ENCODE measurements at regions not wholly inside any gene's neighbourhood (a gene's known extent, or its start where the extent isn't known, plus 50 kb on each side); places are given as distances from the start of the nearest gene placed in this dataset.

DNA sequence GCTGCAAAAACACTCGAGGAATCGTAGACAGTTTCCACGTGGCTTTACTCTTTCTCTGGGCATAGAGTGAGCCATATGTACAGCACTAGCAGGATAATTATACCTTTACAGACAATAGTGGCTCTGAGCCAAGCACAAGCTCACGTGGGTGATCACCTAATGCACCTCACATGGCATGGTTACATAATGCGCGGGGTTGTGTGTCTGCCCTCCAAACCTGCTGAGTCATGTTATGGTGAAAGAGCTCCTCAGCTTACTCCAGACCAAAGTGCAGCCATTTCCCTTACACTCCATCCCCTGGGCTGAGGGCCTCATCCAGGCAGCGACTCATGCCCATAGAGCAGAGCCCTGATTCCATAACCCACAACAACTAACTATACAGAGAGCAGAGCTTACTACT lies 1458.4 kb upstream of the CADM2 start:
- Histone ChIP-seq H3K27ac (no peak overlapping the region), H3K27me3 (replicated peaks; ENCODE audit: insufficient read depth) (no peaks in the 10 kb centered on the region), H3K9me3 (no peaks in the 10 kb centered on the region), H3K36me3 (no peaks in the 10 kb centered on the region), H3K4me1 (replicated peaks) (no peaks in the 10 kb centered on the region), H3K4me3 (no peak overlapping the region)
- intact Hi-C loops (cut with DNase I) = no loop called here
- WGBS = 79% methylated on average over 7 of the region's 7 CpGs
- TF ChIP-seq POLR2AphosphoS5 (IDR thresholded peaks at IDR 0.05) = no peak
- no peak for TF ChIP-seq POLR2A (IDR thresholded peaks at IDR 0.05)
- TF ChIP-seq CTCF (IDR thresholded peaks at IDR 0.05) = no peak
- no peak for DNase-seq (ENCODE audit: low spot score)

DNA sequence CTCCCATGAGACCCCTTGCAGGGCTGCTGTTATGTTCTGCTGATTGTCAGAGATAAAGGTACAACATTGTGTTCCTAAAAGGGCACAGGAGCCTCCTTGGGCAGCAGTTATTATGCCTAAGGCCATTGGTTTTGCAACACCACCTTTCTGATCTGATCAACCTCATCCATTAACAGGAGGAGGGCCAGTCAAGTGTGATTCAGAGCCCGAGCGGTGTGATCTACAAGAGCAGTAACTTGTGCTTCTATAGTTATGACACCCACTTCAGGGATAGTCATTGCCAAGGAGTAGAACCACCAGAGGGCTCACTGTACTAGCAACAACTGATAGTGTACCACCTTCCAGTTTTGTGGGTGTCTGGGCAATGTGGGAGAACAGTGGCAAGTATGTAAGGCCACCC lies 1457.9 kb upstream of the CADM2 start:
- WGBS = 93% methylated on average over 2 of the region's 2 CpGs
- Histone ChIP-seq H3K36me3 (no peaks in the 10 kb centered on the region), H3K27ac (no peak overlapping the region), H3K27me3 (replicated peaks; ENCODE audit: insufficient read depth) (no peaks in the 10 kb centered on the region), H3K4me3 (no peak overlapping the region), H3K4me1 (replicated peaks) (no peaks in the 10 kb centered on the region), H3K9me3 (no peaks in the 10 kb centered on the region)
- no peak for TF ChIP-seq CTCF (IDR thresholded peaks at IDR 0.05)
- no peak for TF ChIP-seq POLR2AphosphoS5 (IDR thresholded peaks at IDR 0.05)
- no peak for TF ChIP-seq POLR2A (IDR thresholded peaks at IDR 0.05)
- intact Hi-C loops (cut with DNase I) = no loop called here
- DNase-seq (ENCODE audit: low spot score) = no peak

DNA sequence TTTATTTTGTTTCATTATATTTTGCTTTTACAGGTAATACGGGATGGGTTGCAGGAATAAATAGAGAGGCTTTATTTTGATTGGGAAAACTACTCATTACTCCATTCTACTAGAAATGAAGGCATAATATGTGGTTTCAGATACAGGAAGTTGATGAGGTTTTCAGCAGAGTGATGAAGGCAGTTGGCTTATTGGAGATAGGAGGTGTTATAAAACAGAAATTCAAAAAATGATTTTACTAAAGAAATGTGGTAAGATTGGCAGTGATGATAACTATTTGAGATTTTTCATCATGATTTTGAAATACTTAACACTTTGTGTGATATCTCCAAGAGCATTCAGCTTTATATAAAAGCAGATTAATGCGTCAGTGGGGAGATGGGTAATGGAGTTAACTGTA lies 1445.7 kb upstream of the CADM2 start:
- DNase-seq (ENCODE audit: low spot score) = no peak
- Histone ChIP-seq H3K36me3 (no peaks in the 10 kb centered on the region), H3K9me3 (no peaks in the 10 kb centered on the region), H3K4me1 (replicated peaks) (no peaks in the 10 kb centered on the region), H3K4me3 (no peak overlapping the region), H3K27me3 (replicated peaks; ENCODE audit: insufficient read depth) (no peaks in the 10 kb centered on the region), H3K27ac (no peak overlapping the region)
- no peak for TF ChIP-seq POLR2A (IDR thresholded peaks at IDR 0.05)
- TF ChIP-seq POLR2AphosphoS5 (IDR thresholded peaks at IDR 0.05) = no peak
- TF ChIP-seq CTCF (IDR thresholded peaks at IDR 0.05) = no peak
- WGBS = 92% methylated on average over 2 of the region's 2 CpGs
- intact Hi-C loops (cut with DNase I) = no loop called here

- 69% methylated on average over 3 of the region's 3 CpGs for WGBS
- TF ChIP-seq POLR2A (IDR thresholded peaks at IDR 0.05) = no peak
- DNase-seq (ENCODE audit: low spot score) = no peak
- intact Hi-C loops (cut with DNase I) = no loop called here
- H3K4me1 ChIP-seq (replicated peaks) = no peaks in the 10 kb centered on the region
- no peaks in the 10 kb centered on the region for H3K9me3 ChIP-seq
- no peaks in the 10 kb centered on the region for H3K27me3 ChIP-seq (replicated peaks; ENCODE audit: insufficient read depth)
- no peak overlapping the region for H3K27ac ChIP-seq
- no peak overlapping the region for H3K4me3 ChIP-seq
- no peaks in the 10 kb centered on the region for H3K36me3 ChIP-seq
These were observed 1445.1 kb upstream of the CADM2 start for GRCh38 chr3:83513677-83514076.

- Histone ChIP-seq H3K9me3 (no peaks in the 10 kb centered on the region), H3K4me1 (replicated peaks) (no peaks in the 10 kb centered on the region), H3K36me3 (no peaks in the 10 kb centered on the region), H3K4me3 (no peak overlapping the region), H3K27ac (no peak overlapping the region), H3K27me3 (replicated peaks; ENCODE audit: insufficient read depth) (no peaks in the 10 kb centered on the region)
- intact Hi-C loops (cut with DNase I) = no loop called here
- 80% methylated on average over 6 of the region's 6 CpGs for WGBS
- TF ChIP-seq CTCF (IDR thresholded peaks at IDR 0.05) = no peak
- no peak for TF ChIP-seq POLR2A (IDR thresholded peaks at IDR 0.05)
- TF ChIP-seq POLR2AphosphoS5 (IDR thresholded peaks at IDR 0.05) = no peak
- DNase-seq (ENCODE audit: low spot score) = no peak
These were observed 1444.5 kb upstream of the CADM2 start for GRCh38 chr3:83514130-83514914.

Measured in prostate gland (tissue), 2 donors.